ENCODE measurements at regions not wholly inside any gene's neighbourhood (a gene's known extent, or its start where the extent isn't known, plus 50 kb on each side); places are given as distances from the start of the nearest gene placed in this dataset.
"Not testable (repeated sequence)": the region's sequence is repeated elsewhere in the genome, so short reads cannot be mapped to it uniquely, and the experiment has no call there.

DNA sequence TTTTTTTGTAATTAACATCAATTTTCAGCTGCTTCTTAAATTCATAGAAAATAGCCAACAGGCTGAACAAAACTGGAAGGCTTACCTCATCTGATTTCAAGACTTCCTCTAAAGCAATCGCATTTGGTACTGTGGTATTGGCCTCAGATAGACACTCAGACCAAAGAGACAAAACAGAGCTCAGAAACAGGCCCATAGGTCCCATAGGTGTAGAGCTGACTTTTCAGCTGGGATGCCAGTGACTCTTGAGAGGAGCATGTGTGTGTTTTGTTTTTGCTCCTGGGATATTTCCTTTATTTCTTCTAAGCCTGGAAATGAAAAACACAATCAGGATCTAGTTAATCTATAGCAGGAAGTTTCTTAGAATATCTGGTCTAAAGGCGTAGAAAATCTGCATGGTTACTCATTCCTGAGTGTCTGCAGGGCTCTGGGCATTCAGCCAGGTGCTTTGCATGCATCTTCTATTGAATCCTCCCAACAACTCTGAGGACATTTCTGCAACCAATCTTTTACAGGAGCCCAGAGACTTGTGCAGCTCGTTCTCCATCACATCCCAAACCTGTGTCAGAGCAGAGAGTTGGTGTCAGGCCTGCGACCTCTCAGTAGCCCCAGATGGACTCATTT is 190.8 kb downstream of the RTP5 start (continued):
- TF ChIP-seq, protein P1, sequence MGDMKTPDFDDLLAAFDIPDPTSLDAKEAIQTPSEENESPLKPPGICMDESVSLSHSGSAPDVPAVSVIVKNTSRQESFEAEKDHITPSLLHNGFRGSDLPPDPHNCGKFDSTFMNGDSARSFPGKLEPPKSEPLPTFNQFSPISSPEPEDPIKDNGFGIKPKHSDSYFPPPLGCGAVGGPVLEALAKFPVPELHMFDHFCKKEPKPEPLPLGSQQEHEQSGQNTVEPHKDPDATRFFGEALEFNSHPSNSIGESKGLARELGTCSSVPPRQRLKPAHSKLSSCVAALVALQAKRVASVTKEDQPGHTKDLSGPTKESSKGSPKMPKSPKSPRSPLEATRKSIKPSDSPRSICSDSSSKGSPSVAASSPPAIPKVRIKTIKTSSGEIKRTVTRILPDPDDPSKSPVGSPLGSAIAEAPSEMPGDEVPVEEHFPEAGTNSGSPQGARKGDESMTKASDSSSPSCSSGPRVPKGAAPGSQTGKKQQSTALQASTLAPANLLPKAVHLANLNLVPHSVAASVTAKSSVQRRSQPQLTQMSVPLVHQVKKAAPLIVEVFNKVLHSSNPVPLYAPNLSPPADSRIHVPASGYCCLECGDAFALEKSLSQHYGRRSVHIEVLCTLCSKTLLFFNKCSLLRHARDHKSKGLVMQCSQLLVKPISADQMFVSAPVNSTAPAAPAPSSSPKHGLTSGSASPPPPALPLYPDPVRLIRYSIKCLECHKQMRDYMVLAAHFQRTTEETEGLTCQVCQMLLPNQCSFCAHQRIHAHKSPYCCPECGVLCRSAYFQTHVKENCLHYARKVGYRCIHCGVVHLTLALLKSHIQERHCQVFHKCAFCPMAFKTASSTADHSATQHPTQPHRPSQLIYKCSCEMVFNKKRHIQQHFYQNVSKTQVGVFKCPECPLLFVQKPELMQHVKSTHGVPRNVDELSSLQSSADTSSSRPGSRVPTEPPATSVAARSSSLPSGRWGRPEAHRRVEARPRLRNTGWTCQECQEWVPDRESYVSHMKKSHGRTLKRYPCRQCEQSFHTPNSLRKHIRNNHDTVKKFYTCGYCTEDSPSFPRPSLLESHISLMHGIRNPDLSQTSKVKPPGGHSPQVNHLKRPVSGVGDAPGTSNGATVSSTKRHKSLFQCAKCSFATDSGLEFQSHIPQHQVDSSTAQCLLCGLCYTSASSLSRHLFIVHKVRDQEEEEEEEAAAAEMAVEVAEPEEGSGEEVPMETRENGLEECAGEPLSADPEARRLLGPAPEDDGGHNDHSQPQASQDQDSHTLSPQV (IDR thresholded peaks at IDR 0.05), result no peak
- TF ChIP-seq EED (IDR thresholded peaks at IDR 0.05; ENCODE audit: low read depth) (no peak), JUND (IDR thresholded peaks at IDR 0.05; ENCODE audit: low read depth, low read length) (no peak), CHD1 (IDR thresholded peaks at IDR 0.05; ENCODE audit: low read depth, low read length) (no peak)

DNA sequence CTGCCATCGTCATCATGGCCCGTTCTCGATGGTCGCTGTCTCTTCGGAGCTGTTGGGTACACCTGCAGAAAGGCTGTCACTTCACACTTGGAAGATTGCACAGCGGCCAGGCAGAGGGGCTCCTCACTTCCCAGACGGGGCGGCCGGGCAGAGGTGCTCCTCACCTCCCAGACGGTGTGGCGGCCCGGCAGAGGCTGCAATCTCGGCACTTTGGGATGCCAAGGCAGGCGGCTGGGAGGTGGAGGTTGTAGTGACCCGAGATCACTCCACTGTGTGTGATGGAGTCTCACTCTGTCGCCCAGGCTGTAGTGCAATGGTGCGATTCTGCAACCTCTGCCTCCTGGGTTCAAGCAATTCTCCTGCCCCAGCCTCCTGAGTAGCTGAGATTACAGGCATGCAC is 192.4 kb downstream of the RTP5 start:
- H3K4me3 ChIP-seq; CTCF ChIA-PET; H3K27me3 ChIP-seq (replicated peaks in 1 of 2; ENCODE audit: control insufficient read depth in 2 of 2, insufficient read depth in 2 of 2, low read length in 1 of 2); BruUV-seq (replicated peaks); H3K79me2 ChIP-seq (ENCODE audit: control insufficient read depth, insufficient read depth, low read length); RAD21 ChIA-PET (ENCODE audit: unreplicated experiment); ATAC-seq; DNase-seq (ENCODE audit: low read depth, low spot score); H3K36me3 ChIP-seq (ENCODE audit: control insufficient read depth in 2 of 2, insufficient read depth in 2 of 2, low read length in 1 of 2); H2AFZ ChIP-seq (ENCODE audit: control insufficient read depth, low read depth, low read length); intact Hi-C loops (cut with micrococcal nuclease; ENCODE audit: unreplicated experiment); SMC1A ChIA-PET (ENCODE audit: uncharacterized antibody, unreplicated experiment); H3K9ac ChIP-seq (ENCODE audit: control insufficient read depth, insufficient read depth, low read length); FAIRE-seq; H3K27ac ChIP-seq (ENCODE audit: control insufficient read depth, insufficient read depth); H3K4me2 ChIP-seq (ENCODE audit: control insufficient read depth, insufficient read depth); H4K20me1 ChIP-seq (ENCODE audit: control insufficient read depth, insufficient read depth); H3K9me3 ChIP-seq (replicated peaks; ENCODE audit: control insufficient read depth, insufficient read depth, low read length); H3K4me1 ChIP-seq (ENCODE audit: control insufficient read depth, insufficient read depth, low read length); in situ Hi-C loops (cut with MboI); POLR2A ChIA-PET: not testable (repeated sequence)
- 46% methylated on average over 16 of the region's 17 CpGs for WGBS (ENCODE audit: insufficient coverage, insufficient replicate concordance, low lambda C conversion rate, missing lambda C conversion rate)
